Neuronal stem cell (in vitro differentiated cells): ENCODE measurements at regions not wholly inside any gene's neighbourhood (a gene's known extent, or its start where the extent isn't known, plus 50 kb on each side); places are given as distances from the start of the nearest gene placed in this dataset.
A peak's percentile ranks its signal among the peaks of the same experiment; 100 is the strongest.

Experiments
- DNase-seq: peaks from one replicate; pipeline ENCODE4 v3.0.0-alpha.2; 2013; ENCODE audit warnings: low spot score
- H2AFZ ChIP-seq: one replicate; pipeline ENCODE4 v1.6.1; 2013; ENCODE audit warnings: mild to moderate bottlenecking, low read length, inconsistent platforms
- H2AK5ac ChIP-seq: 2 replicates; pipeline ENCODE4 v1.6.1; 2013; ENCODE audit warnings: low read depth, mild to moderate bottlenecking, inconsistent platforms, low read length, moderate library complexity, mixed read lengths
- H2BK120ac ChIP-seq: 2 replicates; pipeline ENCODE4 v1.6.1; 2013; ENCODE audit warnings: low read depth, mild to moderate bottlenecking, inconsistent platforms, low read length, moderate library complexity, mixed read lengths
- H2BK12ac ChIP-seq: one replicate; pipeline ENCODE4 v1.6.1; 2013; ENCODE audit warnings: low read length, inconsistent platforms
- H2BK15ac ChIP-seq: 2 replicates; pipeline ENCODE4 v1.6.1; 2013; ENCODE audit warnings: mild to moderate bottlenecking, low read length, inconsistent platforms, mixed read lengths
- H2BK5ac ChIP-seq: one replicate; pipeline ENCODE4 v1.6.1; 2013; ENCODE audit warnings: inconsistent platforms, mild to moderate bottlenecking, low read length, moderate library complexity
- H3K14ac ChIP-seq: one replicate; pipeline ENCODE4 v1.6.1; 2013; ENCODE audit warnings: low read length, inconsistent platforms
- H3K18ac ChIP-seq: 2 replicates; pipeline ENCODE4 v1.6.1; 2013; ENCODE audit warnings: low read length, inconsistent platforms
- H3K23ac ChIP-seq: 2 replicates; pipeline ENCODE4 v1.6.1; 2013; ENCODE audit warnings: low read depth, mild to moderate bottlenecking, mixed read lengths, low read length, inconsistent platforms; ENCODE audit not compliant: poor library complexity
- H3K27ac ChIP-seq: replicated peaks from 3 replicates; pipeline ENCODE4 v1.5.1; 2013; ENCODE audit warnings: low read length, inconsistent platforms
- H3K27me3 ChIP-seq, 3 experiments: 2 replicates each; pipeline ENCODE4 v1.6.1; 2013; ENCODE audit warnings: low read length in 3 of 3, mild to moderate bottlenecking in 2 of 3, inconsistent platforms in 1 of 3, low read depth in 1 of 3, mixed read lengths in 1 of 3, moderate library complexity in 1 of 3; ENCODE audit not compliant: control insufficient read depth in 3 of 3, insufficient read depth in 3 of 3
- H3K36me3 ChIP-seq, 2 donors: replicated peaks in 1 of 2; 2 replicates each; pipeline ENCODE4 v1.6.1; 2013; ENCODE audit warnings: low read length in 2 of 2; ENCODE audit not compliant: control insufficient read depth in 2 of 2, insufficient read depth in 2 of 2
- H3K4ac ChIP-seq: 2 replicates; pipeline ENCODE4 v1.6.1; 2013; ENCODE audit warnings: inconsistent platforms, mild to moderate bottlenecking, low read length, moderate library complexity
- H3K4me1 ChIP-seq, 2 donors: 1 replicate in 1 of 2; 2 replicates in 1 of 2; pipeline ENCODE4 v1.6.1; 2013; ENCODE audit warnings: low read length in 2 of 2, low read depth in 1 of 2; ENCODE audit not compliant: control insufficient read depth in 2 of 2, insufficient read depth in 1 of 2
- H3K4me2 ChIP-seq: one replicate; pipeline ENCODE4 v1.6.1; 2013; ENCODE audit warnings: mild to moderate bottlenecking, low read length, inconsistent platforms; ENCODE audit not compliant: insufficient read depth, poor library complexity, severe bottlenecking
- H3K4me3 ChIP-seq, 2 donors: 2 replicates each; pipeline ENCODE4 v1.5.1; 2013; ENCODE audit warnings: low read length in 2 of 2, mild to moderate bottlenecking in 2 of 2, inconsistent platforms in 1 of 2, moderate library complexity in 1 of 2
- H3K79me1 ChIP-seq: one replicate; pipeline ENCODE4 v1.6.1; 2013; ENCODE audit warnings: low read depth, mild to moderate bottlenecking, inconsistent platforms, low read length, moderate library complexity
- H3K9ac ChIP-seq: one replicate; pipeline ENCODE4 v1.6.1; 2013; ENCODE audit warnings: mild to moderate bottlenecking, low read depth, low read length, inconsistent platforms; ENCODE audit not compliant: poor library complexity
- H3K9me3 ChIP-seq, 2 donors: replicated peaks in 1 of 2; 2 replicates each; pipeline versions ENCODE3 to v1.6.1; 2013; ENCODE audit warnings: low read length in 2 of 2, mild to moderate bottlenecking in 2 of 2, inconsistent platforms in 1 of 2, low read depth in 1 of 2, mixed read lengths in 1 of 2, moderate library complexity in 1 of 2; ENCODE audit not compliant: control insufficient read depth in 2 of 2, insufficient read depth in 1 of 2
- H4K8ac ChIP-seq: one replicate; pipeline ENCODE4 v1.6.1; 2013; ENCODE audit warnings: low read depth, mild to moderate bottlenecking, inconsistent platforms, low read length, moderate library complexity
- H4K91ac ChIP-seq: one replicate; pipeline ENCODE4 v1.6.1; 2013; ENCODE audit warnings: low read length, low read depth, mild to moderate bottlenecking, inconsistent platforms; ENCODE audit not compliant: poor library complexity
- WGBS, 2 donors: extraction: QIAGEN DNeasy Blood & Tissue Kit; methylation state at CpG; one replicate each; pipeline ENCODE4 v1.1.7; 2013; ENCODE audit warnings: missing lambda C conversion rate in 2 of 2, mixed read lengths in 1 of 2; ENCODE audit not compliant: insufficient read length in 2 of 2, insufficient replicate concordance in 1 of 2; ENCODE audit errors: extremely low coverage in 2 of 2; 5-methylcytosine and 5-hydroxymethylcytosine counted together

- H3K4ac ChIP-seq: no peak overlapping the region
- H3K4me3 ChIP-seq: no peak overlapping the region
- H3K4me2 ChIP-seq: no peak overlapping the region
- H3K79me1 ChIP-seq: no peaks in the 10 kb centered on the region
- no peak overlapping the region for H2BK120ac ChIP-seq
- H2BK12ac ChIP-seq: no peak overlapping the region
- no peak for DNase-seq
- no peak overlapping the region for H2AFZ ChIP-seq
- H3K27ac ChIP-seq: no peak overlapping the region
- H3K9ac ChIP-seq: no peak overlapping the region
- no peaks in the 10 kb centered on the region for H3K36me3 ChIP-seq
- H4K8ac ChIP-seq: no peak overlapping the region
- H3K4me1 ChIP-seq: no peaks in the 10 kb centered on the region
- H3K9me3 ChIP-seq: peaks cover 0 to 31% of the 10 kb centered on the region in 2 donors
- no peak overlapping the region for H3K14ac ChIP-seq
- H3K18ac ChIP-seq: no peak overlapping the region
- H2AK5ac ChIP-seq: no peak overlapping the region
- peak overlapping the region; percentile 49 for H3K23ac ChIP-seq
- H3K27me3 ChIP-seq: peaks cover 0 to 50% (median 0%) of the 10 kb centered on the region in 3 experiments
- no peak overlapping the region for H4K91ac ChIP-seq
- H2BK5ac ChIP-seq: no peak overlapping the region
- H2BK15ac ChIP-seq: peak overlapping the region; percentile 21
- no CpG with 5 or more reads among the region's 9 CpGs for WGBS, 2 donors
Measured at GRCh38 chr5:32511776-32512374, 67.3 kb upstream of the ZFR start.

- Histone ChIP-seq H3K14ac (no peak overlapping the region), H3K27ac (no peak overlapping the region), H3K18ac (no peak overlapping the region), H3K4ac (no peak overlapping the region), H2AFZ (no peak overlapping the region), H3K4me3 (no peak overlapping the region), H3K9me3 (peaks cover 0 to 33% of the 10 kb centered on the region in 2 donors), H3K23ac (no peak overlapping the region), H3K79me1 (no peaks in the 10 kb centered on the region), H3K4me2 (no peak overlapping the region), H3K36me3 (no peaks in the 10 kb centered on the region), H2BK15ac (no peak overlapping the region), H3K4me1 (peaks cover 3 to 6% of the 10 kb centered on the region in 2 donors), H4K8ac (no peak overlapping the region), H3K9ac (no peak overlapping the region), H2AK5ac (no peak overlapping the region), H2BK12ac (no peak overlapping the region), H2BK120ac (no peak overlapping the region), H2BK5ac (no peak overlapping the region), H3K27me3 (peaks cover 0 to 50% (median 0%) of the 10 kb centered on the region in 3 experiments), H4K91ac (no peak overlapping the region)
- no CpG with 5 or more reads among the region's 1 CpG for WGBS, 2 donors
- DNase-seq: no peak
Measured at GRCh38 chr5:32510860-32511259, 66.3 kb upstream of the ZFR start.

GRCh38 chr5:32508806-32509805, 64.6 kb upstream of the ZFR start:
- H3K36me3 ChIP-seq: no peaks in the 10 kb centered on the region
- no peak overlapping the region for H2BK15ac ChIP-seq
- H2BK5ac ChIP-seq: no peak overlapping the region
- H3K27me3 ChIP-seq: peaks cover 0 to 51% (median 0%) of the 10 kb centered on the region in 3 experiments
- H4K8ac ChIP-seq: no peak overlapping the region
- H3K9me3 ChIP-seq: peaks cover 0 to 33% of the 10 kb centered on the region in 2 donors
- no peak for DNase-seq
- WGBS, 2 donors: no CpG with 5 or more reads among the region's 8 CpGs
- H3K4me3 ChIP-seq: no peak overlapping the region
- H3K18ac ChIP-seq: no peak overlapping the region
- H3K27ac ChIP-seq: no peak overlapping the region
- H2AK5ac ChIP-seq: no peak overlapping the region
- H3K4ac ChIP-seq: no peak overlapping the region
- H3K14ac ChIP-seq: no peak overlapping the region
- no peak overlapping the region for H2AFZ ChIP-seq
- H3K79me1 ChIP-seq: no peaks in the 10 kb centered on the region
- no peak overlapping the region for H2BK12ac ChIP-seq
- H3K23ac ChIP-seq: no peak overlapping the region
- H4K91ac ChIP-seq: no peak overlapping the region
- no peak overlapping the region for H2BK120ac ChIP-seq
- H3K4me1 ChIP-seq: peaks cover 18 to 20% of the 10 kb centered on the region in 2 donors
- no peak overlapping the region for H3K4me2 ChIP-seq
- no peak overlapping the region for H3K9ac ChIP-seq
